ENCODE measurements at regions not wholly inside any gene's neighbourhood (a gene's known extent, or its start where the extent isn't known, plus 50 kb on each side); places are given as distances from the start of the nearest gene placed in this dataset.

- no peak for ATAC-seq
Observed at GRCh38 chr5:124173386-124173785, 573.1 kb downstream of the ZNF608 start.

DNA sequence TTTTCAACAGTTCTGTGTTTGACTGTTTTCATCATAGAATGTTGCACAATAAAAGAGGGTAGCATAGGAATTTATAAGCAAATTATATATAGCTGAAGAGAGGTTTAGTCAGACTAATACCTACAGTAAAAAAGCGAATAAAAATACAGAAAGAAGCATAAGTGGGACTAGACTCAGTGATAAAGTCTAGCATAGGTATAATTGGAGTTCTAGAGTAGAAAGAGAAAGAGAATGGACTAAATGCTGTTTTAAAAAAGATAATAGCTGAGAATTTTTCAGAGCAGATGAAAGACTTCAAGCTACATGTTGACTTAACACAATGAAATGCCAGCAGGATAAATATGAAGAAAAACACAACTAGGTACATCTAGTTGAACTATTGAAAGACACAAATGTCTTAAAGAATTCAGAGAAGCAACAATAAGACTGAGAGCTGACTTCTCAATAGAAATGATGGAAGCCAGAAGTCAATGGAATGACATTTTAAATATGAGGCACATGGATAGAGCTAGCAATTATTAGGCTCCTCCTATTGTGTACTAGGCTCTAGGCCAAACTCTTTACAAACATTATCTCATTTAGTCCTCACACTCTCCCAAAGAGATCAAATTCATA lies 573.9 kb downstream of the ZNF608 start:
- peak; percentile 8 for DNase-seq (ENCODE audit: low read depth, low spot score)
- POLR2A ChIA-PET, result no interaction called here
- BruUV-seq (replicated peaks), result no TSS peak

More at GRCh38 chr5:124173386-124173785, 573.1 kb downstream of the ZNF608 start:
- no peaks in the 10 kb centered on the region for H3K9me3 ChIP-seq (ENCODE audit: control insufficient read depth in 1 of 2, insufficient read depth in 1 of 2, low read depth in 1 of 2, low read length in 2 of 2)
- no peak overlapping the region for H3K27ac ChIP-seq (ENCODE audit: low read depth, low read length)
- H4K20me1 ChIP-seq (ENCODE audit: insufficient read depth), result no peaks in the 10 kb centered on the region
- H3K79me2 ChIP-seq (ENCODE audit: insufficient read depth, low read length), result no peaks in the 10 kb centered on the region
- DNase-seq (ENCODE audit: low read depth, low spot score), result no peak
- intact Hi-C loops (cut with micrococcal nuclease), result no loop called here
- no peak overlapping the region for H2AFZ ChIP-seq (ENCODE audit: low read depth, low read length, poor library complexity, severe bottlenecking)
- TF ChIP-seq ZFX (IDR thresholded peaks at IDR 0.05), result no peak
- TF ChIP-seq EGR1 (IDR thresholded peaks at IDR 0.05; ENCODE audit: low read depth), result no peak
- no peak for TF ChIP-seq CBX3 (IDR thresholded peaks at IDR 0.05; ENCODE audit: low read depth)
- no peak for TF ChIP-seq EZH2phosphoT487 (IDR thresholded peaks at IDR 0.05; ENCODE audit: borderline replicate concordance)
- no peak for TF ChIP-seq CEBPB (IDR thresholded peaks at IDR 0.05; ENCODE audit: low read depth)
- no peak for TF ChIP-seq TCF7L2 (IDR thresholded peaks at IDR 0.05; ENCODE audit: borderline replicate concordance, extremely low read depth, insufficient read depth, insufficient read length)
- TF ChIP-seq JUND (IDR thresholded peaks at IDR 0.05), result no peak
- no peak overlapping the region for H3K9ac ChIP-seq (ENCODE audit: low read length)
- ChIA-PET POLR2A (no interaction called here), RAD21 (ENCODE audit: low non-redundant PET in 1 of 2, low total read pairs in 2 of 2, uncharacterized antibody in 2 of 2, unreplicated experiment in 2 of 2) (no interaction called here), CTCF (no interaction called here)
- no TSS peak for BruUV-seq (replicated peaks)
- no peak overlapping the region for H3K4me3 ChIP-seq (replicated peaks in 1 of 2; ENCODE audit: low read depth in 1 of 2, low read length in 2 of 2)
- no peak overlapping the region for H3K4me2 ChIP-seq (ENCODE audit: low read length)
- H3K4me1 ChIP-seq (ENCODE audit: control insufficient read depth in 1 of 2, insufficient read depth in 2 of 2, low read length in 2 of 2), result no peaks in the 10 kb centered on the region
- H3K27me3 ChIP-seq (ENCODE audit: insufficient read depth, low read length), result no peaks in the 10 kb centered on the region
- H3K36me3 ChIP-seq (ENCODE audit: control insufficient read depth in 1 of 2, insufficient read depth in 2 of 2, low read length in 2 of 2), result no peaks in the 10 kb centered on the region
- H3K9me2 ChIP-seq (ENCODE audit: insufficient read depth), result no peaks in the 10 kb centered on the region

More for the DNA sequence above, 573.9 kb downstream of the ZNF608 start:
- no peaks in the 10 kb centered on the region for H3K36me3 ChIP-seq (ENCODE audit: control insufficient read depth in 1 of 2, insufficient read depth in 2 of 2, low read length in 2 of 2)
- H3K4me2 ChIP-seq (ENCODE audit: low read length), result no peak overlapping the region
- no peaks in the 10 kb centered on the region for H3K9me3 ChIP-seq (ENCODE audit: control insufficient read depth in 1 of 2, insufficient read depth in 1 of 2, low read depth in 1 of 2, low read length in 2 of 2)
- H2AFZ ChIP-seq (ENCODE audit: low read depth, low read length, poor library complexity, severe bottlenecking), result no peak overlapping the region
- RAD21 ChIA-PET (ENCODE audit: low non-redundant PET in 1 of 2, low total read pairs in 2 of 2, uncharacterized antibody in 2 of 2, unreplicated experiment in 2 of 2), result no interaction called here
- H3K4me3 ChIP-seq (replicated peaks in 1 of 2; ENCODE audit: low read depth in 1 of 2, low read length in 2 of 2), result no peak overlapping the region
- ATAC-seq, result no peak
- intact Hi-C loops (cut with micrococcal nuclease), result no loop called here
- H3K79me2 ChIP-seq (ENCODE audit: insufficient read depth, low read length), result no peaks in the 10 kb centered on the region
- H3K27ac ChIP-seq (ENCODE audit: low read depth, low read length), result no peak overlapping the region
- CTCF ChIA-PET, result no interaction called here
- H3K27me3 ChIP-seq (ENCODE audit: insufficient read depth, low read length), result no peaks in the 10 kb centered on the region
- no peaks in the 10 kb centered on the region for H3K9me2 ChIP-seq (ENCODE audit: insufficient read depth)
- H4K20me1 ChIP-seq (ENCODE audit: insufficient read depth), result no peaks in the 10 kb centered on the region
- TF ChIP-seq SP1 (IDR thresholded peaks at IDR 0.05; ENCODE audit: low read depth) (no peak), SIN3A (IDR thresholded peaks at IDR 0.05; ENCODE audit: low read depth) (no peak), EGR1 (IDR thresholded peaks at IDR 0.05; ENCODE audit: low read depth) (no peak), POLR2AphosphoS5 (IDR thresholded peaks at IDR 0.05; ENCODE audit: low read depth, low read length) (no peak), SRF (IDR thresholded peaks at IDR 0.05; ENCODE audit: low read depth) (no peak), ZFX (IDR thresholded peaks at IDR 0.05) (no peak), RAD21 (IDR thresholded peaks at IDR 0.05; ENCODE audit: low read depth) (no peak), EZH2 (IDR thresholded peaks at IDR 0.05) (no peak), CEBPB (IDR thresholded peaks at IDR 0.05; ENCODE audit: low read depth) (no peak), ZNF274 (IDR thresholded peaks at IDR 0.05; ENCODE audit: low read depth, low read length) (no peak), TCF7L2 (IDR thresholded peaks at IDR 0.05; ENCODE audit: borderline replicate concordance, extremely low read depth, insufficient read depth, insufficient read length) (no peak)
- TF ChIP-seq, protein P1, sequence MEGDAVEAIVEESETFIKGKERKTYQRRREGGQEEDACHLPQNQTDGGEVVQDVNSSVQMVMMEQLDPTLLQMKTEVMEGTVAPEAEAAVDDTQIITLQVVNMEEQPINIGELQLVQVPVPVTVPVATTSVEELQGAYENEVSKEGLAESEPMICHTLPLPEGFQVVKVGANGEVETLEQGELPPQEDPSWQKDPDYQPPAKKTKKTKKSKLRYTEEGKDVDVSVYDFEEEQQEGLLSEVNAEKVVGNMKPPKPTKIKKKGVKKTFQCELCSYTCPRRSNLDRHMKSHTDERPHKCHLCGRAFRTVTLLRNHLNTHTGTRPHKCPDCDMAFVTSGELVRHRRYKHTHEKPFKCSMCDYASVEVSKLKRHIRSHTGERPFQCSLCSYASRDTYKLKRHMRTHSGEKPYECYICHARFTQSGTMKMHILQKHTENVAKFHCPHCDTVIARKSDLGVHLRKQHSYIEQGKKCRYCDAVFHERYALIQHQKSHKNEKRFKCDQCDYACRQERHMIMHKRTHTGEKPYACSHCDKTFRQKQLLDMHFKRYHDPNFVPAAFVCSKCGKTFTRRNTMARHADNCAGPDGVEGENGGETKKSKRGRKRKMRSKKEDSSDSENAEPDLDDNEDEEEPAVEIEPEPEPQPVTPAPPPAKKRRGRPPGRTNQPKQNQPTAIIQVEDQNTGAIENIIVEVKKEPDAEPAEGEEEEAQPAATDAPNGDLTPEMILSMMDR (IDR thresholded peaks at IDR 0.05 in 2 of 3, conservative IDR thresholded peaks at IDR 0.05 in 1 of 3; ENCODE audit: borderline replicate concordance in 1 of 3, insufficient read depth in 1 of 3, low read depth in 2 of 3, low read length in 2 of 3), result no peak
- TF ChIP-seq, protein P2, sequence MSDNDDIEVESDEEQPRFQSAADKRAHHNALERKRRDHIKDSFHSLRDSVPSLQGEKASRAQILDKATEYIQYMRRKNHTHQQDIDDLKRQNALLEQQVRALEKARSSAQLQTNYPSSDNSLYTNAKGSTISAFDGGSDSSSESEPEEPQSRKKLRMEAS (IDR thresholded peaks at IDR 0.05), result no peak
- TF ChIP-seq, protein P3, sequence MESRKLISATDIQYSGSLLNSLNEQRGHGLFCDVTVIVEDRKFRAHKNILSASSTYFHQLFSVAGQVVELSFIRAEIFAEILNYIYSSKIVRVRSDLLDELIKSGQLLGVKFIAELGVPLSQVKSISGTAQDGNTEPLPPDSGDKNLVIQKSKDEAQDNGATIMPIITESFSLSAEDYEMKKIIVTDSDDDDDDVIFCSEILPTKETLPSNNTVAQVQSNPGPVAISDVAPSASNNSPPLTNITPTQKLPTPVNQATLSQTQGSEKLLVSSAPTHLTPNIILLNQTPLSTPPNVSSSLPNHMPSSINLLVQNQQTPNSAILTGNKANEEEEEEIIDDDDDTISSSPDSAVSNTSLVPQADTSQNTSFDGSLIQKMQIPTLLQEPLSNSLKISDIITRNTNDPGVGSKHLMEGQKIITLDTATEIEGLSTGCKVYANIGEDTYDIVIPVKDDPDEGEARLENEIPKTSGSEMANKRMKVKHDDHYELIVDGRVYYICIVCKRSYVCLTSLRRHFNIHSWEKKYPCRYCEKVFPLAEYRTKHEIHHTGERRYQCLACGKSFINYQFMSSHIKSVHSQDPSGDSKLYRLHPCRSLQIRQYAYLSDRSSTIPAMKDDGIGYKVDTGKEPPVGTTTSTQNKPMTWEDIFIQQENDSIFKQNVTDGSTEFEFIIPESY (IDR thresholded peaks at IDR 0.05; ENCODE audit: extremely low read depth, insufficient replicate concordance, low read length), result no peak
- TF ChIP-seq, protein P4, sequence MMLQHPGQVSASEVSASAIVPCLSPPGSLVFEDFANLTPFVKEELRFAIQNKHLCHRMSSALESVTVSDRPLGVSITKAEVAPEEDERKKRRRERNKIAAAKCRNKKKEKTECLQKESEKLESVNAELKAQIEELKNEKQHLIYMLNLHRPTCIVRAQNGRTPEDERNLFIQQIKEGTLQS (IDR thresholded peaks at IDR 0.05), result no peak
- H3K4me1 ChIP-seq (ENCODE audit: control insufficient read depth in 1 of 2, insufficient read depth in 2 of 2, low read length in 2 of 2), result no peaks in the 10 kb centered on the region
- H3K9ac ChIP-seq (ENCODE audit: low read length), result no peak overlapping the region

All from HCT116 (cell line).